ENCODE measurements at regions not wholly inside any gene's neighbourhood (a gene's known extent, or its start where the extent isn't known, plus 50 kb on each side); places are given as distances from the start of the nearest gene placed in this dataset.

DNA sequence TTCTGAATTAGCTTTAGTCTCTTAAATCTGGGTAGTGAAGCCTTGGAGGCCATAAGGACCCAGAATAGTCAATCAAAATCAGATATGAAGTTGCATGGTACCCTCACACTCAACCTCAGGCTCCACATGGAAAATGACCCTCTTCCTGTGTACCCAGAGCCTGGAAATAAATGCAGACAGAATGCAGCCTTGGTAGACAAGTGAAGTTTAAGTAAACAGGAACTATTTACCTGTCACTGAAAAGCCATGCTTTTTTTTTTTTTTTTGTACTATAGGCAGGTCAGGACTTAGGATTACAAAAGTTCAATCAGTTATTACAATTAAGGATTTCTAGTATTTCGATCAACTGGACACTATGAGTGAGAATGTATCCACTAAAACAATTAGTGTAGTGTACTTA is 2654.2 kb upstream of the PCDH20 start:
- TF ChIP-seq EP300 (IDR thresholded peaks at IDR 0.05; ENCODE audit: borderline replicate concordance): no peak
- no peak for TF ChIP-seq TCF12 (IDR thresholded peaks at IDR 0.05; ENCODE audit: low read depth)
